Activated CD4-positive, alpha-beta T cell treated with anti-CD3 and anti-CD28 coated beads, Interleukin-2, amount 50 U/mL, for 1 hour (primary cell): ENCODE measurements at regions not wholly inside any gene's neighbourhood (a gene's known extent, or its start where the extent isn't known, plus 50 kb on each side); places are given as distances from the start of the nearest gene placed in this dataset.

Experiments
- DNase-seq: peaks from one replicate; pipeline ENCODE4 v3.0.0-alpha.2; 2020

- DNase-seq, result no peak
Observed at GRCh38 chr10:29923416-29923965, 135.9 kb downstream of the JCAD start.

GRCh38 chr10:29922892-29923291, 136.5 kb downstream of the JCAD start:
- DNase-seq, result no peak

DNA sequence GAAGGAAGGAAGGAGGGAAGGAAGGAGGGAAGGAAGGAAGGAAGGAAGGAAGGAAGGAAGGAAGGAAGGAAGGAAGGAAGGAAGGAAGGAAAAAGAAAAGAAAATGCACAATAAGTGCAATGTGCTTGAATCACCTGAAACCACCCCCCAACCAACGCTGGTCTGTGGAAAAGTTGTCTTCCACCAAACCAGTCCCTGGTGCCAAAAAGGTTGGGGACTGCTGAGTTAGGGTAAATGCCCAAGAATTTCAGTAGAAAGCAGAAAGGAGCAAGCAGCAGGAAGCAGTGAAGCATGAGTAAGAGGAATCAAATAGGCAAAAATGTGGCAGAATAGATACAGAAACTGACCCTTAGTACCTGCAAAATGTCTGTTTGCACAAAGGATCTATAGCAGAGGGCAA, 137.2 kb downstream of the JCAD start:
- DNase-seq, result no peak

DNA sequence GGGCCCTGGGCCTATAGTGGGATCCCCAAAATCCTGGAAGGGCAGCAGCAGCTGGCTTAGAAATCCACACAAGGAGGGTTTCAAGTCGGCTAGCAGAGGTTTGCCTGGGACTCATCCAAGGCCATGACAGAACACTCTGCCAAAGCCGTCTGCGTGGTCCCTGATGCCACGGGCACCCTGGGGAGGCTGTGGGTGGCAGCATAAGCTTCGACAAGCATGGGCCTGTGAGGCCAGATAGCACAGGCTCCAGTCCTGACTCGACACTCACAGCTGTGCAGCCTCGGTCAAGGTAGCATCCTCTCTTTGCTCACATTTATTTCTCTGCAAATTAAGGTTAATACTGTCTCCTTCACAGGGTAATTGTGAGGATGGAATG, 138.3 kb downstream of the JCAD start:
- DNase-seq, result no peak

DNA sequence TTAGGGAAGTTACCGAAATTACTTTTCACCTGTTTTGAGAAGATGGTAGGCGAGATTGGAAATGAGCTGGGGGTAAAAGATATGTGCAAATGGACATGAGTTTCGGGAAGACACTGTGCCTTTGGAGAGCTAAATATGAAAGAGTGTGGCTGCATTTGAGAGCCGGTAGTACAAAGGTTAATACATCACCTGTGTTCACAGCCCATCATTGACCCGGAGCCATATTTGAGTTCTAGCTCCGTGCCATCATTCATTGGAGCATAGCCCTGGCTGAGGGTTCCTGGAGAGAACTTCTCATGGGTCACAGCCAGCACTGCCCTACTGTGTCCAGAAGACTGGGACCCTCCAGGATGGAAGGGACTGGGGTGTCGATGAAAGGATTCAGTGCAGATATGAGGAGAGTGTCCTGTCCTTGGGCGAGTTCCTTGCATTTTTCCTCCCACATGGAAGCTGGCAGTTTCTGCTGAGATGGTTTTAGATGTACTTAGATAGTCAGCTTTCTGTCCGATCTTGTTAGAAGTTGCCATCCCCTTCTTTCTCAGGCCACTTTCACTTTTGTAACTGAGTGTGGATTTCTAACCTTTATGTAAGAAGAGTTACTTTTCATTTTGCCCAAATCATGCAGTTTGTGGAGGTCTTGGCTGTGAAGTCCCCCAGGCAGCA, 138.8 kb downstream of the JCAD start:
- DNase-seq, result no peak

DNA sequence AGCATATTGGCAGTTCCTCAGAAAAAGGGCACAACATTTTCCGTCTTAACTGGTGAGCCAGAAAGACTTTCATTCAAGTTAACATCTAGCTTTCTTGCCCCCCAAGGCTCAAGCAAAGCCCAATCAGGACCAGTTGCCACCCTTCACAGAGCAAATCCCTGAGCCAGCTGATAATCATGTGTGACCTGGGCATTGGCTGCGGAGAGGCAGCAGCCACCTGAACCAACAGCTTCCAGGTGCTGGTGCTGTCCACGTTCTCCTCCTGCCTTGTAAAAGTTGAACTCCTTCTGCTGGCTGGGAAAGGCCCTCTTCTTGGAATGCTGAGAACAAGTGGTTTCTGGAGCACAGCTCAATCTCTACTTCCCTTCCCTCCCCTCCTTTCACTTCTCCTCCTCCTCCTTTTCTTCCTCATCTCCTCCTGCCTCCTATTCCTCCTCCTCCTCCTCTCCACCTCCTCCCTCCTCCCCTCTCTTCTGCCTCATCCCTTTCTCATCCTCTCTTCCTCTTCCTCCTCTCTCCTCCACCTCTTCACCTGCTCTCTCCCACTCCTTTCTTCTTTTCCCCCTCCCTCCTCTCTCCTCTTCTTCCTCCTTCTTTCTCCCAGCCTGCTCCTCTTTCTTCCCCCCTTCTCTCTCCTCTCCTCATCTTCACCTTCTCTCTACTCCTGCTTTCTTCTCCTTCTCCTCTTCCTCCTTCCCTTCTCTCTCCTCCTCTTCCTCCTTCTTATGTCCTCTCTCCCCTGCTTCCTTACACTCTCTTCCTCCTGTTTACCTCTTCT, 140.6 kb downstream of the JCAD start:
- DNase-seq, result no peak

GRCh38 chr10:29917311-29917710, 142.1 kb downstream of the JCAD start:
- DNase-seq, result no peak

DNA sequence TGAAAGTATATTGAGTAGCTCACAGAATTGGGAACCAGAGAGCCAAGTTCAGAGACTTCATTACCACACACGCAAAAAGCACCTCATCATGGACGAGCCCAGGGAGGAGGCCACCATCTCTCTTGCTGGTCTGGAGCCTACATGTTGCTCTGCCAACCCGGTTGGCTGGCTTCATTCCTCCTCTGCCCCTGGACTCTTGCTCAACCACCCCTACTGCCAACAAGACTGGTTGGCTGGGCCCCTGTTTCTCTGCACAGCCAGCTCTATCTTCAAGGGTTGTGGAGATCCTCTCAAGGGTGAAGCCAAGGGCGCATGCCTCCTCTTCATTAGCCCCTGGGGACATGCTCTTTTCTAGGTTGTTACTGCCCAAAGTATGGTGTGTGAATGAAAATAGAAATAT, 142.7 kb downstream of the JCAD start:
- DNase-seq, result no peak

DNA sequence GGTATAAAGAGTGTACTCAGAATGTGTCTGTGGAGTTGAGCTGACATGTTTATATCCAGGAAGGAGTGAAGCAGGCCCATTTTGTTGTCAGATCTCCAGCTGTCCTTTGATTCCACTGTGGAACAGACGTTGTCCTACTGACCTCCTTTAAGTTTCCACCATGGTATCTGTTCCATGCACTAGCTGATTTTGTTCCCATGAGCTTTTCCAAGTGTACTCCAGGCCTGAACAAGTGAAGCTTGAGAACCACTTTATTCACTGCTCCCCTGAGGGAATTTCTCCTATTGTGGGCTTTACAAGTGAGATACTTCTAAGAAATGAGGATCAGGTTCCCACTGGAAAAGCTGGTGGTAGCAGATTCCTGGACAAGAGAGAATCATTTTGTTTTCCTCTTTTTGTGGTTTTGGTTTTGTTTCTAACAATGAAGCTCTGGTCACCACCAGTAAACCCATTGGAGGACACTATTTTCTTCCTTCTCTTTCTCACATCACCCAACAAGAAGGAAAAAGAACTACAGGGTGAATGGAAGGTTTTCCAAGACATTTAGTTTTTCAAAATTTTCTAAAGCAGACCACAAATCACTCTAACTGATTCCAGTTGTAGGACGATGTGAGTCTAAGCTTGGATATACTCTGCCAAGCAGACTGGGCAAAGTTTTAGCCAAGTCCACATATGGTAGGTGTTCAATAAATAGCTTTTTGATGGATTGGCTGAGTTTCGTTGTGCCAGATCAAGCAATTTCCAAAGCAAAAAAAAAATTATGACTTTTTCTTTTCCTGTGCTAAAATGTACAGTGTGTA, 144.2 kb downstream of the JCAD start:
- DNase-seq, result no peak

GRCh38 chr10:29908962-29909361, 150.4 kb downstream of the JCAD start:
- DNase-seq, result peak; percentile 2

- no peak for DNase-seq
Observed at GRCh38 chr10:29900865-29901264, 158.5 kb downstream of the JCAD start.

DNA sequence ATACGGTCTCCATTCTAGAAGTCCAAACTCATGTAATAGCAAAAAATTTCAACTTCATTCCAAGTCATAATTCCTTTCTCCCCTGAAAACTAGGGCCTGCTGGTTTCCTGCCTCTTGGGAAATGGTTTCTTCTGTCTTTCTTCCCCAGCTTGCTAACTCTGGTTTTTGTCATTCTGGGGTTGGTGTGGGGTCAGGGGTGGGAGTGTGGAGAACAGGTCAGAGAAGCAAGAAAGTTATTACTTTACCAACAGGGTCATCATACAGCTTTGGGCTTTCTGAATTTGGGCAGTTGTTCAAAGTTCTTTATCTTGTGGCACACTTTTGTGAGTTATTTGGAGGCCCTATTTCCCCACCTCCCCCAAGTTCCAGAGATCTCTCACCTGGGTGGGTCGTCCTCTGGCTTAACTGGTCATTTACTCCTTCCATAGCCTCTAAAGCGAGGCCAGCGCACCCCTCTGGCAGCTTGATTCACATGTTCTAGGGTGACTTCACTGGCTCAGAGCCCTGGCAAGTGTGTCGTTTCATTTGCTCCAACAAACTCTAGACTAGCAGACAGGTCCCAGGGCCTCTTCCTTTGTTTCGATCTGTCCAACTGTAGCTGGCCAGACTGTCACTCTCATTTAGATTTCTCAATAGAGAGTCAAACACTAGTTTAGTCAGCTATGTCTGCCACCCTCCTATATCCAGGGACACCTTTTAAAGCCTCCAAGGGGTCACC, 161.2 kb downstream of the JCAD start:
- no peak for DNase-seq

DNA sequence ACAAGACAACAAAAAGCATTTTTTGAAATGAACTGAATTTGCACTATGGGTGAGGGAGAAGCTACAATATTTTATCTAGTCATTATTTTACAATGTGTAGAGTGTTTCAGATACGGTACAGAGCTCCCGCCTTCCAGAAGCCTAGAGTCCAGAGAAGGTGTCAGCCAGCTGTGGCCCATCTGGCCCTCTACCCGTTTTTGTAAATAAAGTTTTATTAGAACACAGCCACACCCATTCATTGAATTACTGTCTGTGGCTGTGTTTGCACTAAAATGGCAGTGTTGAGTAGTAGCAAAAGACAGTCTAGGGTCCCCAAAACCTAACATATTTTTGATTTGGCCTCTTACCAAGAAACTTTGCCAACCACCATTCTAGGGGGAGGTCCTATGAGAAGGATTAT, 162.0 kb downstream of the JCAD start:
- DNase-seq, result no peak

GRCh38 chr10:29896053-29896452, 163.3 kb downstream of the JCAD start:
- no peak for DNase-seq

- no peak for DNase-seq
Observed at GRCh38 chr10:29895456-29895855, 163.9 kb downstream of the JCAD start.

- no peak for DNase-seq
Observed at GRCh38 chr10:29888321-29888720, 171.1 kb downstream of the JCAD start.

GRCh38 chr10:29886299-29886698, 173.1 kb downstream of the JCAD start:
- DNase-seq, result no peak

GRCh38 chr10:29883231-29883630, 176.2 kb downstream of the JCAD start:
- DNase-seq, result no peak

DNA sequence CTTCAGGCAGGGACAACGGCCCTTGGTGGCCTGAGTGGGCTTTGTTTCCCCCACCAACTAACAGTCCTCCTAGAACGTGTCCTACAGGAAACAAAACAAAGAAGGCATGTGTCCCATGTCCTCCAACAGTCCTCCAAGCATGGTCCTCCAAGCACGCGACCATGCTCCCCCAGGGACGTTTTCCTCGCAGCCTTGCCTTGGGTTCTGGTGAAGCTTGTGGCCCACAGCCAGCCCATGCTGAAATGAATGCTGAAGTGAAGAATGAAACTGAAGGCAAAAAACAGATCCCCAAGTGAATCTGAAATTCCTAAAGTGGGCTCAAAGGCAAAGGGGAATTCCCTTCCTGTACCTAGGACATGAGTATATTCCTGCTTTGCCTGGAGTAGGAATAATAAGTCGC, 176.6 kb downstream of the JCAD start:
- no peak for DNase-seq

DNA sequence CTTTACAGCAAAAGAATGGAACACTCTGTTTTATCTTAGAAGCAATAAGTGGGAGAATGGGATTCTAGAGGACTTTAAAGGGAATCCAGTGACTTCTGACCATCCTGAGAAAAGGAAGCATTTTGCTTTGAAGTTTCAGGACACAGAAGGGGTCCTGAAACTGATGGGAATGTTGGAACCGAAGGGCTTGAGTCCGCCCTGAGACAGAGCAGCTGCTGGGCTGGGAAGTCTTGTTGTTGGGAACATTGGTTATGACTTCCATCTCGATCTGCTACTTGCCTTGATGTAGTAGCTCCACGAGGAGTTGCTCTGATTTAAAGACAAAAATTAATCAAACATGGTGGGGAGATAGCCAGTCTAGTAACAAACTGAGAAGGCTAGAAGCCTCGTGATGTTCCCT, 177.6 kb downstream of the JCAD start:
- DNase-seq, result no peak

- DNase-seq, result no peak
Observed at GRCh38 chr10:29881336-29881771, 178.0 kb downstream of the JCAD start.

GRCh38 chr10:29880856-29881255, 178.5 kb downstream of the JCAD start:
- no peak for DNase-seq

DNA sequence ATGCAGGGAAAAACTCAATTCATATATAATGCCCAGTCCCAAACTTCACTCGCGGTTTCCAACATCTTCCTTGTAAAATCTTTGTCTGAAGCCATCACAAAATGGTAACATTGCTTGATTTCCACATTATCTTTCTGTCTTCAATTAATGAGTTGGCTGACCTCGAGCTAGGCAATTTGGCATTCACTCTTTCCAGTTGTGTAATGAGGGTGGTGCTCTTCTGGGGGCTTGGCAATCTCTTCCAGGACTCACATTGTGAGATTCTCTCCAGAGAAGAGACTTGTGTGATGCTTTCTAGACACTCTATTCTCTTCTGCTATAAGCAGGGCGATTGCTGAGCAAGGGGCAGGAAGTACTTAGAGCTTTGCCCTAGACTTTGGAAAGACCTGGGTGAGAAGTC, 179.5 kb downstream of the JCAD start:
- DNase-seq, result no peak
